Colonic mucosa (tissue), 4 donors: ENCODE measurements at regions not wholly inside any gene's neighbourhood (a gene's known extent, or its start where the extent isn't known, plus 50 kb on each side); places are given as distances from the start of the nearest gene placed in this dataset.

ENCODE experiments used
- DNase-seq: peaks from one replicate; pipeline ENCODE4 v3.0.0-alpha.2; 2020
- H3K27ac ChIP-seq: fragments of 200-600 bp; one replicate; pipeline ENCODE4 v1.8.0; 2021
- H3K27me3 ChIP-seq: fragments of 200-600 bp; one replicate; pipeline ENCODE4 v1.8.0; 2021
- H3K36me3 ChIP-seq: fragments of 200-600 bp; one replicate; pipeline ENCODE4 v1.8.0; 2021
- H3K4me1 ChIP-seq: fragments of 200-600 bp; one replicate; pipeline ENCODE4 v1.8.0; 2021; ENCODE audit warnings: mild to moderate bottlenecking
- H3K4me3 ChIP-seq: fragments of 200-600 bp; one replicate; pipeline ENCODE4 v1.8.0; 2021
- H3K9ac ChIP-seq, 2 donors: one replicate each; pipeline ENCODE4 v1.7.0; 2013; ENCODE audit warnings: control low read depth in 2 of 2, low read depth in 2 of 2, low read length in 2 of 2
- H3K9me3 ChIP-seq: fragments of 200-600 bp; one replicate; pipeline ENCODE4 v1.8.0; 2021
- intact Hi-C: fragments of 100-400 bp; cut with DNase I; formaldehyde crosslinking; loops from one replicate; pipeline ENCODE4 v1.14.1; 2022
- TF ChIP-seq, protein P1 (sequence below): fragments of 200-600 bp; IDR thresholded peaks from one replicate; pipeline ENCODE4 v1.8.0; 2022; ENCODE audit warnings: antibody characterized with exemption, mild to moderate bottlenecking
- donor health status: healthy.
- donor health status: DM: no; HTN: no; CAD: no.
- donor health status: DM: no; HTN: no; CAD: no.

DNA sequence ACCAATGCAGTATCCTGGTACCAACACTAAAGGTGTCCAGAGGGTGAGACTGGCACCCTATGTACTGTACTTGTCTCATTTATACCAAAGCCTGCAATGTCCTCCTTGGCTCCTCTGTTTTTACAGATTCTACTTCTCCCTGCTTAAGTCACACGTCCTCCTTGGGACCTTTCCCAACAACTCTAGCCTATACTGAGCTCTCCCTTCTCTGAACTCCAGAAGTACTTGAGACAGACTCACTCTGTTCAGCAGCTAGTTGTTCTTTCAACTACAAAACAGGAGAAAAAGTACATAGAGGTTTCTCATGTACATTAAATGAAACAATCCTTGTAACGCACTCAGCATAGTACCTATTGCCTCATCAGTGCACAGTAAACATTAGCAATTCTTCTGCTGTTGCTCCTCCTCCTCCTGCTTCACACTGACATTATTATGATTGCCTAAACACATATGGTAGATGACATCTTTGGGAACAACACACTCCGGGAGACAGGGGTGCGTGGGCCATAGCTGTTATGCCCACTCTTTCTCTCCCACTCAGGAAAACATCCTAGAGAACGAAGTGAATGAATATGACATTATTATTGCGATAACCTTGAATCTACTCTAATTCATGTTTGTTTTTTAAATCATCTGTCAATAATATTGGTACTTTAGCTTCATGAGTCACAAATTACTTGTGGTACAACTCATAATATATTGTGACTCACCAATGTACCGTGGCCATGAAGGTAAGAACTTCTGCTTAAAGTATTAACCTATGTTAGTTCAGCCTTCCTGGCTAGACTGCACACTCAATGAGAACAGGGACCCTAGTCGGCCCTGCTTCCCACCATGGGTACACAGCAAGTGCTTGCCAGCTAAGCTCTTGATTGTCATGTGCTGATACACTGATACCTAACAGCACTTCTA is 180.3 kb upstream of the ADRA1B start:
- no peak overlapping the region for H3K4me3 ChIP-seq
- H3K9me3 ChIP-seq = no peaks in the 10 kb centered on the region
- no peaks in the 10 kb centered on the region for H3K27me3 ChIP-seq
- no peak overlapping the region for H3K27ac ChIP-seq
- TF ChIP-seq, protein P1, sequence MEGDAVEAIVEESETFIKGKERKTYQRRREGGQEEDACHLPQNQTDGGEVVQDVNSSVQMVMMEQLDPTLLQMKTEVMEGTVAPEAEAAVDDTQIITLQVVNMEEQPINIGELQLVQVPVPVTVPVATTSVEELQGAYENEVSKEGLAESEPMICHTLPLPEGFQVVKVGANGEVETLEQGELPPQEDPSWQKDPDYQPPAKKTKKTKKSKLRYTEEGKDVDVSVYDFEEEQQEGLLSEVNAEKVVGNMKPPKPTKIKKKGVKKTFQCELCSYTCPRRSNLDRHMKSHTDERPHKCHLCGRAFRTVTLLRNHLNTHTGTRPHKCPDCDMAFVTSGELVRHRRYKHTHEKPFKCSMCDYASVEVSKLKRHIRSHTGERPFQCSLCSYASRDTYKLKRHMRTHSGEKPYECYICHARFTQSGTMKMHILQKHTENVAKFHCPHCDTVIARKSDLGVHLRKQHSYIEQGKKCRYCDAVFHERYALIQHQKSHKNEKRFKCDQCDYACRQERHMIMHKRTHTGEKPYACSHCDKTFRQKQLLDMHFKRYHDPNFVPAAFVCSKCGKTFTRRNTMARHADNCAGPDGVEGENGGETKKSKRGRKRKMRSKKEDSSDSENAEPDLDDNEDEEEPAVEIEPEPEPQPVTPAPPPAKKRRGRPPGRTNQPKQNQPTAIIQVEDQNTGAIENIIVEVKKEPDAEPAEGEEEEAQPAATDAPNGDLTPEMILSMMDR = no peak
- DNase-seq = no peak
- no peaks in the 10 kb centered on the region for H3K4me1 ChIP-seq
- no peaks in the 10 kb centered on the region for H3K36me3 ChIP-seq
- intact Hi-C loops = no loop called here
- no peak overlapping the region for H3K9ac ChIP-seq

DNA sequence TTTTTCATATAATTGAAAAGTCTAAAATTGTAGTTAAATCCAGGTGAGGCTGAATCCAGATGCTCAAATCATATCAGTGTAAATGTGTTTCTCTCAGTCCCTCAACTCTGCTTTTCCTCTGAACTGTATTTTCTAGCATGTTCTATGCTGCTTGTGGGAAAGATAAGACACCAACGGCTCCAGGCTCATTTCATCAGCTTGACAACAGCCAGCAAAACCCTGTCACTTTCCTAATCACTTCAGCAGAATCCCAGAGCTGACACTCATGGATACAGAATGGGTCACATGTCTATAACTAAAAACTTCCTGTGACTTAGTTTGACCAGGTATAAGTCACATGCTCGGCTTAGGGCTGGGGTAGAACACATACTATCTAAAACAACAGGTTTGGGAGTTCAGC is 179.4 kb upstream of the ADRA1B start:
- TF ChIP-seq, protein P1 = no peak
- intact Hi-C loops = no loop called here
- no peak for DNase-seq
- H3K4me1 ChIP-seq = no peaks in the 10 kb centered on the region
- H3K9ac ChIP-seq = no peak overlapping the region
- no peaks in the 10 kb centered on the region for H3K36me3 ChIP-seq
- no peak overlapping the region for H3K4me3 ChIP-seq
- no peaks in the 10 kb centered on the region for H3K27me3 ChIP-seq
- H3K9me3 ChIP-seq = no peaks in the 10 kb centered on the region
- H3K27ac ChIP-seq = no peak overlapping the region

DNA sequence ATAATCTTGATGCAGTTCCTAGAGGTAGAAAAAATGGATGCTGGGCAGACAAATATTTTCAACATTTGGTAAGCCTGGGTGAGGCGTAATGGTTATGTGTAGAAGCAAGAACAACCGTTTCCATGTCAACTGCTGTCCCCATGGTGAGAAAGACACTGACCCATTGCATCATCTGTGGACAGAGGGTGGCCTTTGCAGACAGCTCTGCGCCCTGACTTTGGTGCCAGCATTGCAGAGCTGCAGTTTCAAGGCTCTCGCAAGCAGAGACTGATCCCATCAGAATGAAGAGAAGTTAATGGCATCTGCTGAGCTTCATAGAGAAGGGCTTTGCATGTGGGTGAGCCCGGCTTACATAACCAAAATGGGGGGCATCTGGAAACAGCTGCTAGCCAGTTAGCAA is 179.0 kb upstream of the ADRA1B start:
- no peak overlapping the region for H3K9ac ChIP-seq
- H3K36me3 ChIP-seq = no peaks in the 10 kb centered on the region
- H3K27ac ChIP-seq = no peak overlapping the region
- H3K4me1 ChIP-seq = no peaks in the 10 kb centered on the region
- H3K27me3 ChIP-seq = no peaks in the 10 kb centered on the region
- no peak overlapping the region for H3K4me3 ChIP-seq
- intact Hi-C loops = no loop called here
- TF ChIP-seq, protein P1 = no peak
- DNase-seq = no peak
- H3K9me3 ChIP-seq = no peaks in the 10 kb centered on the region

DNA sequence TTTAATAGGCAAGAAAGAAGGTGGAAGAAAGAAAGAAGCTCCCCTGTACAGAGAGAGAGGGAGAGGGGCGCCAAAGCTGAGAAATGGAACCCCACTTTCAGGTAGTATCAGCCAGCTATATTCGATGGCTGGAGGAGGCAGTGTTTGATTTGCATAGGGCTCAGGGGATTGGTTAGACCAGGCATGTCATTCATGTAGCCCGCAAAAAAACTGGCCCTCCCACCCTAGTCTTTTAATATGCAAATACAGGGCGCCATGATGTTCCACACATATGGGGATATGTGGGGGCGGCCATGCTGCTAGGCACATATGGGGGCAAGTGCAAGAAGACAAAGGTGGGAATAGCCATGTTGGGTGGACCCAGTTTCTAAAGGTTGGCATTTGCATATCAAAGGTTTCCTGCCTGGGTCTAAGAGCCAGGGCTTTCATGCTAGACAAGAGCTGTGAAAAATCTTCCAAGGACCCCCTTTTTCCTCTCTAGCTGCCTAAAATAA is 174.4 kb upstream of the ADRA1B start:
- Histone ChIP-seq H3K9ac (no peak overlapping the region), H3K9me3 (no peaks in the 10 kb centered on the region), H3K27ac (no peak overlapping the region), H3K27me3 (no peaks in the 10 kb centered on the region), H3K36me3 (no peaks in the 10 kb centered on the region), H3K4me1 (no peaks in the 10 kb centered on the region), H3K4me3 (no peak overlapping the region)
- intact Hi-C loops = no loop called here
- DNase-seq = no peak
- TF ChIP-seq, protein P1 = no peak

DNA sequence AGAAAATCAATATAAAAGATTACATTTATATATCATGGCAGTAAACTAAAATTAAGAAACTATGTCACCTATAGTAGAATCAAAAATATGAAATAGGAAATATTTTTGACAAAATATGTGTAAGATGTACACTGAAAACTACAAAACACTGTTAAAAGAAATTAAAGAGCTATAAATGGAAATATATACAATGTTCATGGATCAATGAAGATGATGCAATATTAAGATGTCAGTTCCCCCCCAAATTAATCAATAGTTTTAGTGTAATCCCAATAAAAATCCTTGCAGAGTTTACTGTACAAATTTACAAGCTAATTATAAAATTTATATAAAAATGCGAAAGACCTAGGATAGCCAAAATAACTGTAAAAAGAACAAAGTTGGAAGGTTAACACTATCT is 173.0 kb upstream of the ADRA1B start:
- intact Hi-C loops = no loop called here
- Histone ChIP-seq H3K27me3 (no peaks in the 10 kb centered on the region), H3K4me1 (no peaks in the 10 kb centered on the region), H3K4me3 (no peak overlapping the region), H3K27ac (no peak overlapping the region), H3K9ac (no peak overlapping the region), H3K36me3 (no peaks in the 10 kb centered on the region), H3K9me3 (no peaks in the 10 kb centered on the region)
- TF ChIP-seq, protein P1 = no peak
- no peak for DNase-seq
